GM12875 (cell line): ENCODE measurements at regions not wholly inside any gene's neighbourhood (a gene's known extent, or its start where the extent isn't known, plus 50 kb on each side); places are given as distances from the start of the nearest gene placed in this dataset.
"Not testable (repeated sequence)": the region's sequence is repeated elsewhere in the genome, so short reads cannot be mapped to it uniquely, and the experiment has no call there.

Experiments used
- H3K4me3 ChIP-seq: one replicate; pipeline ENCODE4 v1.5.1; 2011; ENCODE audit warnings: low read depth, low read length, control low read depth
- CTCF ChIP-seq: IDR thresholded peaks from 2 replicates; pipeline ENCODE4 v1.5.1; 2011; ENCODE audit warnings: low read depth, mild to moderate bottlenecking, control low read depth, inconsistent platforms, low read length, moderate library complexity, borderline replicate concordance; ENCODE audit not compliant: insufficient read depth

DNA sequence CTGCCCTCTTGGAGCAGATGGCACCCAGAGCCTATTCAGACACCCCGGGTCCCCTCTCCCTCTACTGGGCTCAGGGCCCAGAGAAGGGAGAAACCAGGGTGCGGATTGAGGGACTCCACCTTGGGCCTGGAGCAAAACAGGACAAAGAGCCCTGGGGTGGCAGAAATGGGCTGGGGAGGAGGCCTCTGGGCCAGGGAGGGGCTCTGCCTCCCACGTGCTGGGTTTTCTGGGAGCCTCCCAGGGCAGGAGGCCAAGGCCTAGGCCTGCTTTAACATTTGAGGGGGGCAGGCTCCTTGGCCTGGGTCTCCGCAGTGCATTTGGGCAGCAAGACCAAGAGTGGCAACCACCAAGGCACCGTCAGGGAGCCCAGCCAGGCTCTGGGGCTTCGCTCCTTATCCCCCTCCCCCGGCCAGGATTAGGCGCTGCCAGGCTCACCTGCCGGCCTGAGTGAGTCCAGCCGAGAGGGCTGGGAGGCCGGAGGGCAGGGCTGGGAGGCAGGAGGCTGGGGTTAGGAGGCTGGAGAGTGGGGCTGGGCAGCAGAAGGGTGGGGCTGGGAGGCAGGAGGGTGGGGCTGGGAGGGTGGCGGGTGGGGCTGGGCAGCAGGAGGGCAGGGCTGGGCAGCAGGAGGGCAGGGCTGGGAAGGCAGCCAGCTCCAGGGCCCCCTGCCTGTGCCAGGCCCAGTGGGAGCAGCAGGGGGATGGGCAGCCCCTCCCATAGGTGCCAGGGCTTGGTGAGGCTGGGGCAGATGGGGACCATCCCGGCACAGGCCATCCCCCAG is 101.8 kb upstream of the EIF5 start:
- H3K4me3 ChIP-seq: no peak overlapping the region
- no peak for TF ChIP-seq CTCF

- H3K4me3 ChIP-seq: no peak overlapping the region
- no peak for TF ChIP-seq CTCF
Observed at GRCh38 chr14:103232831-103233319, 101.2 kb upstream of the EIF5 start.

DNA sequence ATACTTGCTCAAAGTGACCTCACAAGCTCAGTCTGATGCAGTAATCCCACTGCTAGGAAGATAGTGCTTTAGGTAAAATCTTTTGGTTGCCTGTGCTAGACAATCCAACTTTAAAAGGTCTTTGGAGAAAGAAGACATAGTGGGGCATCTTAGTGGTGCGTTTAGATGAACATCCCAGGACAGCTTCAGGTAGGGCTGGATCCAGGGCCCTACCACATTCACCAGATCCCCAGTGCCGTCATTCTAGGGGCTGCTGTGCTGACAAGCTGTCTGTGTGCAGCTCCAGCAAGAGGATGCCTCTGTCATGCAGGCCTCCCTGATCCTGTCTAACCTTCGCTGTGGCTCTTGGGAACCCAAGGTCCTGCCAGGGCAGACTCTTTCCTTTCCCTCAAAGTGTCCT is 100.7 kb upstream of the EIF5 start:
- no peak overlapping the region for H3K4me3 ChIP-seq
- TF ChIP-seq CTCF: no peak

DNA sequence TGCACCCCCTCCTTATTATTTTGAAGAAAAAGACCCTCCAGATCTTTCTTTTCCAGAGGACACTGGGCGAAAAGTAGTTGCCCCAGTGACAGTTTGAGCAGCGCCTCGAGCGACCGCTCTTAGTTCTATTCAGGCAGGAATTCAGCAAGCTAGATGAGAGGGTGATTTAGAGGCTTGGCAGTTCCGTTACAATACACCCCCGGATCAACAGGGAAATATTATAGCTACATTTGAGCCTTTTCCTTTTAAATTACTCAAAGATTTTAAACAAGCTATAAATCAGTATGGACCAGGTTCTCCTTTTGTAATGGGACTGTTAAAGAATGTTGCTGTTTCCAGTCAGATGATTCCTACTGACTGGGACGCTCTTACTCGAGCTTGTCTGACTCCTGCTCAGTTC is 99.2 kb upstream of the EIF5 start:
- H3K4me3 ChIP-seq: not testable (repeated sequence)

GRCh38 chr14:103235506-103235905 is 98.5 kb upstream of the EIF5 start:
- H3K4me3 ChIP-seq: not testable (repeated sequence)

GRCh38 chr14:103239751-103240150 is 94.3 kb upstream of the EIF5 start:
- no peak for TF ChIP-seq CTCF
- no peak overlapping the region for H3K4me3 ChIP-seq

- H3K4me3 ChIP-seq: no peak overlapping the region
- no peak for TF ChIP-seq CTCF
Observed at GRCh38 chr14:103241531-103241930, 92.5 kb upstream of the EIF5 start.

DNA sequence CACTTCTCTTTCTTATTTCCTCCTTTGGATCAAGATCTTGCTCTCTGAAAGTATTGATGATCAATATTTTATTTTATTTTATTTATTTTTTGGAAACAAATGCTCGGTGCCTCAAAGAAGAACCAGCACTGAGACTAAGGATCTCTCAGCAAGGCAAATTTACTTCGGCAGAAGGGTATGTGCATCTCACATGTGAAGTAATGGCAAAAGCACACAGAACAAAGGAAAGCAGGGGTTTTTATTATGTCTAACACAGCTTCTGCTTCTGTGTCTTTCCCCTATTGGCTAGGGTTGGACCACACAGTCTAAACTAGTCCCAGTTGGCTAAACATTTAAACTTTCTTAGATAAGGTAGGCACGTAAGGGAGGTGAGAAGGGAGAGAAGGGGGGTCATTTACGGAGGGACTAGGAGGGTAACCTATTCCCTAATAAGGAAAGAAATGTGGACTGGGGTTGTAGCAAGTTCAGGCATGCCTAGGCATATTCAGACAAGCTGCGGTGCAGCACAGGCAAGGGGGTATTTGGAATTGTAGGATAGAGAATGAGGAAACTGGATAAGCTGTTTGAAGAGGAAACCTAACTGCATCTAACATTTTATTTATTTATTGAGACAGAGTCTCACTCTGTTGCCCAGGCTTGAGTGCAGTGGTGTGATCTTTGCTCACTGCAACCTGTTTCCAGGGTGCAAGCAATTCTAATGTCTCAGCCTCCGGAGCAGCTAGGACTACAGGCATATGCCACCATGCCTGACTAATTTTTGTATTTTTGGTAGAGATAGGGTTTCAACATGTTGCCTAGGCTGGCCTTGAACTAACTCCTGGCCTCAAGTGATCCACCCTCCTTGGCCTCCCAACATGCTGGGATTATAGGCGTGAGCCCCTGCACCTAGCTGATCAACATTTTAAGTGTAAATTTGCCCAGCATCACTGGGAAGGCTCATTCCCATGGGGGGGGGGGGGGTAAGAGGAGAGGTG is 90.0 kb upstream of the EIF5 start:
- TF ChIP-seq CTCF: no peak
- no peak overlapping the region for H3K4me3 ChIP-seq

GRCh38 chr14:103245624-103246031 is 88.4 kb upstream of the EIF5 start:
- H3K4me3 ChIP-seq: not testable (repeated sequence)
